ENCODE measurements at regions not wholly inside any gene's neighbourhood (a gene's known extent, or its start where the extent isn't known, plus 50 kb on each side); places are given as distances from the start of the nearest gene placed in this dataset.
A peak's percentile ranks its signal among the peaks of the same experiment; 100 is the strongest.

DNA sequence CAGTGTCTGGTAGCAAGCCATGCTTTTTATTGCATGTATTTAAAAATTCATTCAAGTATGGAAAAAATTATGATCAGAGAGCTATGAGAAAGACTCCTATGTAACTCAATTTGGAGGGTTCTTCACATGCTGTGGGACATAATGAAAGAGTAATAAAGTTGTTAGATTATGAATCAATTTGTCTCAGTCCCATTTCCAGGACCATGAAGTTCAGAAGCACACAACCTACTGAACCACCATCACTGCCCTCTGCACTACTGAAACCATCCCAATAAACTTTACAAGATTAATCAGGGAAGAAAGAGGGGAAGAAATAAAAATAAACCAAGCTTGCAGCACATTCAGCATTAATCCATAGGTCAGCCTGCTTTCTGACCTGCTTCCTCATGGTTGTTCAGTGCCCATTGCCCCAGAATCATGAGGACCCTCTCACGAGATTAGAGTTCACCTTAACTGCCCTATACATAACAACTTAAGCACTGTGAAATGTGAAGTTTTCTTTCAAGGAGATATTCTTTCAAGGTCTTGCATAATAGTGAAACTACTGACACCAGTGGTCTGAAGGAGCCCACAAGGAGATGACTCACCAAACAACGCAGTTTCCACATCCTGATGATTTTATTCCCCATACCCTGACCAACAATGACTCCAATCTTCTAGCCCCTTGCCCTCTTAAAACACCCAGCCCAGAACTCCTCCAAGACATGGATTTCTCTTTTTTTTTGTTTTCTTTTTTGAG is 171.5 kb upstream of the ADCY1 start:
- no peaks in the 10 kb centered on the region for H3K36me3 ChIP-seq (ENCODE audit: control insufficient read depth, insufficient read depth, low read length)
- H2BK5ac ChIP-seq (ENCODE audit: low read depth, low read length, poor library complexity, severe bottlenecking), result no peak overlapping the region
- no peaks in the 10 kb centered on the region for H3K27me3 ChIP-seq (ENCODE audit: control insufficient read depth, insufficient read depth, low read length)
- H4K91ac ChIP-seq (ENCODE audit: insufficient read depth, low read depth, low read length), result no peak overlapping the region
- in situ Hi-C loops (cut with MboI; ENCODE audit: low sequenced_read_pairs), result no loop called here
- H2BK15ac ChIP-seq (ENCODE audit: low read depth, low read length), result no peak overlapping the region
- H3K56ac ChIP-seq (ENCODE audit: extremely low read depth, insufficient read depth, low read length), result no peak overlapping the region
- no peak overlapping the region for H2BK20ac ChIP-seq (ENCODE audit: low read depth, low read length)
- no TSS peak for BruUV-seq (replicated peaks)
- no peak overlapping the region for H4K5ac ChIP-seq (ENCODE audit: low read depth, low read length)
- CTCF ChIA-PET, result no interaction called here
- ATAC-seq (ENCODE audit: low read depth), result no peak; the same call in 1 of the 2 replicates
- no peaks in the 10 kb centered on the region for H4K20me1 ChIP-seq (ENCODE audit: insufficient read depth, low read length)
- no peaks in the 10 kb centered on the region for H3K9me1 ChIP-seq (ENCODE audit: insufficient read depth, low read length)
- WGBS, 2 experiments (ENCODE audit: extremely low coverage in 2 of 2, insufficient read length in 1 of 2), result 29% methylated on average over 1 of the region's 2 CpGs; no CpG with 5 or more reads in 1 of the 2 experiments
- intact Hi-C loops (cut with micrococcal nuclease), result no loop called here
- H4K8ac ChIP-seq (ENCODE audit: low read depth in 2 of 2, low read length in 2 of 2), result no peak overlapping the region
- no peak overlapping the region for H2AK5ac ChIP-seq (ENCODE audit: low read depth, low read length)
- peak; percentile 31 for DNase-seq
- no peaks in the 10 kb centered on the region; the same call in 1 of the 2 replicates for H3K9me3 ChIP-seq (ENCODE audit: control insufficient read depth, insufficient read depth, low read length)
- no peak overlapping the region for H3K9ac ChIP-seq (ENCODE audit: low read depth, low read length)
- no peak overlapping the region for H3K18ac ChIP-seq (ENCODE audit: low read depth, low read length)
- no peak overlapping the region for H3K4me2 ChIP-seq (ENCODE audit: low read depth, low read length)
- dilution Hi-C loops (cut with HindIII; ENCODE audit: low sequenced_read_pairs, unreplicated experiment), result no loop called here
- H3K27ac ChIP-seq (ENCODE audit: insufficient read depth, low read length), result no peak overlapping the region
- H3K4me1 ChIP-seq (ENCODE audit: control insufficient read depth, insufficient read depth, low read length), result no peaks in the 10 kb centered on the region
- no peak overlapping the region for H2AK9ac ChIP-seq (replicated peaks; ENCODE audit: low read depth, low read length, poor library complexity)
- H3K4ac ChIP-seq (ENCODE audit: low read depth, low read length), result no peak overlapping the region
- no peak overlapping the region for H2BK120ac ChIP-seq (ENCODE audit: low read depth, low read length)
- no peaks in the 10 kb centered on the region for H3K79me1 ChIP-seq (ENCODE audit: low read depth in 1 of 2, low read length in 2 of 2)
- H3K14ac ChIP-seq (replicated peaks; ENCODE audit: low read depth, low read length), result no peak overlapping the region
- TF ChIP-seq, protein P1, sequence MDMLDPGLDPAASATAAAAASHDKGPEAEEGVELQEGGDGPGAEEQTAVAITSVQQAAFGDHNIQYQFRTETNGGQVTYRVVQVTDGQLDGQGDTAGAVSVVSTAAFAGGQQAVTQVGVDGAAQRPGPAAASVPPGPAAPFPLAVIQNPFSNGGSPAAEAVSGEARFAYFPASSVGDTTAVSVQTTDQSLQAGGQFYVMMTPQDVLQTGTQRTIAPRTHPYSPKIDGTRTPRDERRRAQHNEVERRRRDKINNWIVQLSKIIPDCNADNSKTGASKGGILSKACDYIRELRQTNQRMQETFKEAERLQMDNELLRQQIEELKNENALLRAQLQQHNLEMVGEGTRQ (IDR thresholded peaks at IDR 0.05; ENCODE audit: low read depth, low read length), result no peak
- TF ChIP-seq NFE2L2 (IDR thresholded peaks at IDR 0.05; ENCODE audit: low read depth, low read length) (no peak), CEBPB (IDR thresholded peaks at IDR 0.05; ENCODE audit: low read depth, low read length) (peak; percentile 69), RAD21 (IDR thresholded peaks at IDR 0.05; ENCODE audit: low read length) (no peak), BHLHE40 (IDR thresholded peaks at IDR 0.05; ENCODE audit: low read depth, low read length) (no peak), MXI1 (IDR thresholded peaks at IDR 0.05; ENCODE audit: borderline replicate concordance, low read depth, low read length) (no peak)
- TF ChIP-seq, protein P2, sequence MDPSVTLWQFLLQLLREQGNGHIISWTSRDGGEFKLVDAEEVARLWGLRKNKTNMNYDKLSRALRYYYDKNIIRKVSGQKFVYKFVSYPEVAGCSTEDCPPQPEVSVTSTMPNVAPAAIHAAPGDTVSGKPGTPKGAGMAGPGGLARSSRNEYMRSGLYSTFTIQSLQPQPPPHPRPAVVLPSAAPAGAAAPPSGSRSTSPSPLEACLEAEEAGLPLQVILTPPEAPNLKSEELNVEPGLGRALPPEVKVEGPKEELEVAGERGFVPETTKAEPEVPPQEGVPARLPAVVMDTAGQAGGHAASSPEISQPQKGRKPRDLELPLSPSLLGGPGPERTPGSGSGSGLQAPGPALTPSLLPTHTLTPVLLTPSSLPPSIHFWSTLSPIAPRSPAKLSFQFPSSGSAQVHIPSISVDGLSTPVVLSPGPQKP (IDR thresholded peaks at IDR 0.05; ENCODE audit: borderline replicate concordance, low read depth, low read length), result no peak
- H3K4me3 ChIP-seq (ENCODE audit: insufficient read depth, low read depth, low read length), result no peak overlapping the region
- no peak overlapping the region for H3K23ac ChIP-seq (ENCODE audit: low read depth, low read length)
- POLR2A ChIA-PET (ENCODE audit: unreplicated experiment), result no interaction called here
- no peak overlapping the region for H2AFZ ChIP-seq (replicated peaks; ENCODE audit: low read length, poor library complexity)
